K562 (cell line): ENCODE measurements at regions not wholly inside any gene's neighbourhood (a gene's known extent, or its start where the extent isn't known, plus 50 kb on each side); places are given as distances from the start of the nearest gene placed in this dataset.

ENCODE experiments used
- GABPB1 ChIP-seq: sonication (generic); formaldehyde crosslinking; IDR thresholded peaks from 2 replicates; pipeline ENCODE4 v1.8.0; 2022; ENCODE audit warnings: mild to moderate bottlenecking, missing genetic modification reagents
- MGA ChIP-seq: fragments of 450-650 bp; IDR thresholded peaks from 2 replicates; pipeline ENCODE4 v1.6.1; 2016; ENCODE audit warnings: mild to moderate bottlenecking, moderate library complexity
- ZNF592 ChIP-seq: fragments of 450-650 bp; IDR thresholded peaks from 2 replicates; pipeline ENCODE4 v1.6.1; 2017; ENCODE audit warnings: antibody characterized with exemption, mild to moderate bottlenecking

GRCh38 chr9:110148384-110148783 is 59.6 kb downstream of the C9orf152 start (continued):
- TF ChIP-seq MGA (no peak), GABPB1 (CRISPR knock-in tag) (no peak), ZNF592 (no peak)
- TF ChIP-seq, all 486 proteins: peak for 0
